Colonic mucosa (tissue), 4 donors: ENCODE measurements at regions not wholly inside any gene's neighbourhood (a gene's known extent, or its start where the extent isn't known, plus 50 kb on each side); places are given as distances from the start of the nearest gene placed in this dataset.

Source experiments
- DNase-seq: peaks from one replicate; pipeline ENCODE4 v3.0.0-alpha.2; 2020
- H3K27ac ChIP-seq: fragments of 200-600 bp; one replicate; pipeline ENCODE4 v1.8.0; 2021
- H3K27me3 ChIP-seq: fragments of 200-600 bp; one replicate; pipeline ENCODE4 v1.8.0; 2021
- H3K36me3 ChIP-seq: fragments of 200-600 bp; one replicate; pipeline ENCODE4 v1.8.0; 2021
- H3K4me1 ChIP-seq: fragments of 200-600 bp; one replicate; pipeline ENCODE4 v1.8.0; 2021; ENCODE audit warnings: mild to moderate bottlenecking
- H3K4me3 ChIP-seq: fragments of 200-600 bp; one replicate; pipeline ENCODE4 v1.8.0; 2021
- H3K9ac ChIP-seq, 2 donors: one replicate each; pipeline ENCODE4 v1.7.0; 2013; ENCODE audit warnings: control low read depth in 2 of 2, low read depth in 2 of 2, low read length in 2 of 2
- H3K9me3 ChIP-seq: fragments of 200-600 bp; one replicate; pipeline ENCODE4 v1.8.0; 2021
- CTCF ChIP-seq: fragments of 200-600 bp; IDR thresholded peaks from one replicate; pipeline ENCODE4 v1.8.0; 2022; ENCODE audit warnings: antibody characterized with exemption, mild to moderate bottlenecking
- intact Hi-C: fragments of 100-400 bp; cut with DNase I; formaldehyde crosslinking; loops from one replicate; pipeline ENCODE4 v1.14.1; 2022
- donor health status: healthy.
- donor health status: DM: no; HTN: no; CAD: no.
- donor health status: DM: no; HTN: no; CAD: no.

- H3K27ac ChIP-seq, result no peak overlapping the region
- H3K4me1 ChIP-seq, result no peaks in the 10 kb centered on the region
- intact Hi-C loops, result no loop called here
- no peak for TF ChIP-seq CTCF
- no peak overlapping the region for H3K9ac ChIP-seq
- no peaks in the 10 kb centered on the region for H3K27me3 ChIP-seq
- H3K4me3 ChIP-seq, result no peak overlapping the region
- no peak for DNase-seq
- H3K9me3 ChIP-seq, result no peaks in the 10 kb centered on the region
- no peaks in the 10 kb centered on the region for H3K36me3 ChIP-seq
Measured at GRCh38 chr13:22748866-22749577, 431.8 kb upstream of the SGCG start.

- H3K27ac ChIP-seq, result no peak overlapping the region
- TF ChIP-seq CTCF, result no peak
Measured at GRCh38 chr13:22749626-22750025, 431.2 kb upstream of the SGCG start.

GRCh38 chr13:22757530-22758120, 423.2 kb upstream of the SGCG start:
- no peak overlapping the region for H3K9ac ChIP-seq

More at GRCh38 chr13:22749626-22750025, 431.2 kb upstream of the SGCG start:
- Histone ChIP-seq H3K4me3 (no peak overlapping the region), H3K9me3 (no peaks in the 10 kb centered on the region), H3K36me3 (no peaks in the 10 kb centered on the region), H3K27me3 (no peaks in the 10 kb centered on the region), H3K9ac (no peak overlapping the region), H3K4me1 (no peaks in the 10 kb centered on the region)
- intact Hi-C loops, result no loop called here
- no peak for DNase-seq

GRCh38 chr13:22758245-22758644, 422.5 kb upstream of the SGCG start:
- intact Hi-C loops, result no loop called here
- Histone ChIP-seq H3K27me3 (no peaks in the 10 kb centered on the region), H3K9me3 (no peaks in the 10 kb centered on the region)

More at GRCh38 chr13:22757530-22758120, 423.2 kb upstream of the SGCG start:
- DNase-seq, result no peak
- no peaks in the 10 kb centered on the region for H3K36me3 ChIP-seq
- H3K4me1 ChIP-seq, result no peaks in the 10 kb centered on the region
- H3K27me3 ChIP-seq, result no peaks in the 10 kb centered on the region
- no peak for TF ChIP-seq CTCF
- intact Hi-C loops, result no loop called here
- no peak overlapping the region for H3K27ac ChIP-seq
- H3K9me3 ChIP-seq, result no peaks in the 10 kb centered on the region
- H3K4me3 ChIP-seq, result no peak overlapping the region

GRCh38 chr13:22761709-22762108, 419.1 kb upstream of the SGCG start:
- Histone ChIP-seq H3K27me3 (no peaks in the 10 kb centered on the region), H3K27ac (no peak overlapping the region), H3K9ac (no peak overlapping the region), H3K4me1 (no peaks in the 10 kb centered on the region), H3K4me3 (no peak overlapping the region), H3K9me3 (no peaks in the 10 kb centered on the region), H3K36me3 (no peaks in the 10 kb centered on the region)
- TF ChIP-seq CTCF, result no peak
- DNase-seq, result no peak
- intact Hi-C loops, result no loop called here

More at GRCh38 chr13:22758245-22758644, 422.5 kb upstream of the SGCG start:
- DNase-seq, result no peak
- H3K9ac ChIP-seq, result no peak overlapping the region
- H3K4me3 ChIP-seq, result no peak overlapping the region
- H3K4me1 ChIP-seq, result no peaks in the 10 kb centered on the region
- H3K36me3 ChIP-seq, result no peaks in the 10 kb centered on the region
- no peak for TF ChIP-seq CTCF
- no peak overlapping the region for H3K27ac ChIP-seq
